ENCODE measurements at regions not wholly inside any gene's neighbourhood (a gene's known extent, or its start where the extent isn't known, plus 50 kb on each side); places are given as distances from the start of the nearest gene placed in this dataset.

GRCh38 chr5:174520420-174521396, 203.7 kb upstream of the MSX2 start:
- ChIA-PET CTCF (interaction anchor here (1.1 to 1.4 kb wide), 2 partner anchors 12 to 101 kb away, joined by 3 to 6 read pairs; no protein-coding TSS in a partner anchor), POLR2A (no interaction called here), RAD21 (ENCODE audit: low non-redundant PET in 1 of 2, low total read pairs in 2 of 2, uncharacterized antibody in 2 of 2, unreplicated experiment in 2 of 2) (no interaction called here)
- ATAC-seq (peak; percentile 92), DNase-seq (ENCODE audit: low read depth, low spot score) (peak; percentile 93)
- no TSS peak for BruUV-seq (replicated peaks)
- peak overlapping the region; percentile 57 for H2AFZ ChIP-seq (ENCODE audit: low read depth, low read length, poor library complexity, severe bottlenecking)
- H3K4me2 ChIP-seq (ENCODE audit: low read length), result peak overlapping the region; percentile 66
- no peaks in the 10 kb centered on the region for H3K36me3 ChIP-seq (ENCODE audit: control insufficient read depth in 1 of 2, insufficient read depth in 2 of 2, low read length in 2 of 2)
- H3K27ac ChIP-seq (ENCODE audit: low read depth, low read length), result peak overlapping the region; percentile 17; the same call in 1 of the 2 replicates
- H3K4me3 ChIP-seq (replicated peaks in 1 of 2; ENCODE audit: low read depth in 1 of 2, low read length in 2 of 2), result peak overlapping the region in 1 of 2 experiments; percentile 8; a peak in 1 of 4 replicates
- H3K79me2 ChIP-seq (ENCODE audit: insufficient read depth, low read length), result no peaks in the 10 kb centered on the region
- intact Hi-C loops (cut with micrococcal nuclease), result loop anchor here (1.0 to 10.0 kb wide), 3 partner anchors 12 to 202 kb away; partner anchors contain the start of gene MSX2
- no peak overlapping the region for H3K9ac ChIP-seq (ENCODE audit: low read length)
- H3K9me2 ChIP-seq (ENCODE audit: insufficient read depth), result no peaks in the 10 kb centered on the region
- no peaks in the 10 kb centered on the region for H4K20me1 ChIP-seq (ENCODE audit: insufficient read depth)
- H3K4me1 ChIP-seq (ENCODE audit: control insufficient read depth in 1 of 2, insufficient read depth in 2 of 2, low read length in 2 of 2), result peaks cover 23 to 44% of the 10 kb centered on the region in 2 experiments
- peaks cover 54% of the 10 kb centered on the region; the same call in 1 of the 2 replicates for H3K27me3 ChIP-seq (ENCODE audit: insufficient read depth, low read length)
- no peaks in the 10 kb centered on the region for H3K9me3 ChIP-seq (ENCODE audit: control insufficient read depth in 1 of 2, insufficient read depth in 1 of 2, low read depth in 1 of 2, low read length in 2 of 2)
- peak; percentile 61 for TF ChIP-seq POLR2AphosphoS5 (IDR thresholded peaks at IDR 0.05; ENCODE audit: low read depth, low read length)
- no peak for TF ChIP-seq ZFX (IDR thresholded peaks at IDR 0.05)
- TF ChIP-seq ZBTB33 (IDR thresholded peaks at IDR 0.05; ENCODE audit: extremely low read depth, insufficient replicate concordance, low read length), result no peak
- TF ChIP-seq FOSL1 (IDR thresholded peaks at IDR 0.05; ENCODE audit: low read depth), result peak; percentile 79
- peak; percentile 42; the same call in 1 of the 2 replicates for TF ChIP-seq SRF (IDR thresholded peaks at IDR 0.05; ENCODE audit: low read depth)
- no peak for TF ChIP-seq ZNF274 (IDR thresholded peaks at IDR 0.05; ENCODE audit: low read depth, low read length)
- no peak for TF ChIP-seq ATF3 (IDR thresholded peaks at IDR 0.05)
- TF ChIP-seq YY1 (IDR thresholded peaks at IDR 0.05; ENCODE audit: extremely low read depth, insufficient replicate concordance, low read depth, low read length), result peak; percentile 21
- TF ChIP-seq CBX3 (IDR thresholded peaks at IDR 0.05; ENCODE audit: low read depth), result peak; percentile 76; the same call in 1 of the 2 replicates
- no peak for TF ChIP-seq EZH2 (IDR thresholded peaks at IDR 0.05)
- peak; percentile 36; the same call in 1 of the 2 replicates for TF ChIP-seq RAD21 (IDR thresholded peaks at IDR 0.05; ENCODE audit: low read depth)
- no peak for TF ChIP-seq EGR1 (IDR thresholded peaks at IDR 0.05; ENCODE audit: low read depth)
- TF ChIP-seq ELF1 (IDR thresholded peaks at IDR 0.05; ENCODE audit: borderline replicate concordance, low read depth), result no peak
- TF ChIP-seq, protein P1, sequence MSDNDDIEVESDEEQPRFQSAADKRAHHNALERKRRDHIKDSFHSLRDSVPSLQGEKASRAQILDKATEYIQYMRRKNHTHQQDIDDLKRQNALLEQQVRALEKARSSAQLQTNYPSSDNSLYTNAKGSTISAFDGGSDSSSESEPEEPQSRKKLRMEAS (IDR thresholded peaks at IDR 0.05), result peak; percentile 80
- TF ChIP-seq CTCF (IDR thresholded peaks at IDR 0.05 in 2 of 3, conservative IDR thresholded peaks at IDR 0.05 in 1 of 3; ENCODE audit: borderline replicate concordance in 1 of 3, insufficient read depth in 1 of 3, low read depth in 2 of 3, low read length in 2 of 3), result no peak
- no peak for TF ChIP-seq POLR2A (IDR thresholded peaks at IDR 0.05; ENCODE audit: borderline replicate concordance, extremely low read depth, insufficient read depth, insufficient read length)
- peak; percentile 93 for TF ChIP-seq TCF7L2 (IDR thresholded peaks at IDR 0.05; ENCODE audit: borderline replicate concordance, extremely low read depth, insufficient read depth, insufficient read length)
- peak; percentile 96 for TF ChIP-seq CEBPB (IDR thresholded peaks at IDR 0.05; ENCODE audit: low read depth)
- TF ChIP-seq JUND (IDR thresholded peaks at IDR 0.05), result peak; percentile 82

Measured in HCT116 (cell line).